IMR-90 (cell line): ENCODE measurements at regions not wholly inside any gene's neighbourhood (a gene's known extent, or its start where the extent isn't known, plus 50 kb on each side); places are given as distances from the start of the nearest gene placed in this dataset.

Experiments
- CHD1 ChIP-seq: IDR thresholded peaks from 2 replicates; pipeline ENCODE4 v1.6.1; 2012; ENCODE audit warnings: low read depth, low read length, improper control_type of control experiment
- POLR2A ChIP-seq: IDR thresholded peaks from 2 replicates; pipeline ENCODE4 v1.6.1; 2012; ENCODE audit warnings: mild to moderate bottlenecking, low read depth, low read length
- RAD21 ChIP-seq: IDR thresholded peaks from 2 replicates; pipeline ENCODE4 v1.6.1; 2012; ENCODE audit warnings: low read length, improper control_type of control experiment
- RCOR1 ChIP-seq: IDR thresholded peaks from 2 replicates; pipeline ENCODE4 v1.6.1; 2012; ENCODE audit warnings: mild to moderate bottlenecking, low read length, improper control_type of control experiment; ENCODE audit not compliant: insufficient replicate concordance
- TF ChIP-seq, protein P1 (sequence below): conservative IDR thresholded peaks from 2 replicates; pipeline ENCODE4 v1.5.1; 2012; ENCODE audit warnings: mild to moderate bottlenecking, low read depth, low read length, improper control_type of control experiment
- TF ChIP-seq, protein P2 (sequence below): fragments of 150-350 bp; IDR thresholded peaks from 2 replicates; pipeline ENCODE4 v1.6.1; 2017; ENCODE audit warnings: mild to moderate bottlenecking, antibody characterized with exemption, low read length, low read depth

DNA sequence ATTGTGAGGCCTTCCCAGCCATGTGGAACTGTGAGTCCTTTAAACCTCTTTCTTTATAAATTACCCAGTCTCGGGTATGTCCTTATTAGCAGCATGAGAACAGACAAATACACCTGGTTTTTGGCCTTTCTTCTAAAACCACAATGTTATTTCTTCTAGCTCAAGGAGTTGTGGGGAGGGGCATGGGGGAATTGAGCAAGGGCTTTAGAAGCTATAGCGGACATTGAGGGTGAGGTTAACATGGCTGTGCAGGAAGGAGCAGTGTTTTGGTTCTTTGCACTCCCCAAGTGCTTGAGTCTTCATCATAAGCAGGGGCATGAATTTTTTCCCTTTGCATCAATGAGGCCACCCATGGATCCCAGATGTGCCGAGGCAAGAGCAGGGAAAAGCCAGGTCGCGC, 86.8 kb downstream of the SPRING1 start:
- no peak for TF ChIP-seq POLR2A
- TF ChIP-seq RCOR1 = no peak
- TF ChIP-seq, protein P1, sequence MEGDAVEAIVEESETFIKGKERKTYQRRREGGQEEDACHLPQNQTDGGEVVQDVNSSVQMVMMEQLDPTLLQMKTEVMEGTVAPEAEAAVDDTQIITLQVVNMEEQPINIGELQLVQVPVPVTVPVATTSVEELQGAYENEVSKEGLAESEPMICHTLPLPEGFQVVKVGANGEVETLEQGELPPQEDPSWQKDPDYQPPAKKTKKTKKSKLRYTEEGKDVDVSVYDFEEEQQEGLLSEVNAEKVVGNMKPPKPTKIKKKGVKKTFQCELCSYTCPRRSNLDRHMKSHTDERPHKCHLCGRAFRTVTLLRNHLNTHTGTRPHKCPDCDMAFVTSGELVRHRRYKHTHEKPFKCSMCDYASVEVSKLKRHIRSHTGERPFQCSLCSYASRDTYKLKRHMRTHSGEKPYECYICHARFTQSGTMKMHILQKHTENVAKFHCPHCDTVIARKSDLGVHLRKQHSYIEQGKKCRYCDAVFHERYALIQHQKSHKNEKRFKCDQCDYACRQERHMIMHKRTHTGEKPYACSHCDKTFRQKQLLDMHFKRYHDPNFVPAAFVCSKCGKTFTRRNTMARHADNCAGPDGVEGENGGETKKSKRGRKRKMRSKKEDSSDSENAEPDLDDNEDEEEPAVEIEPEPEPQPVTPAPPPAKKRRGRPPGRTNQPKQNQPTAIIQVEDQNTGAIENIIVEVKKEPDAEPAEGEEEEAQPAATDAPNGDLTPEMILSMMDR = no peak
- TF ChIP-seq CHD1 = no peak
- TF ChIP-seq, protein P2, sequence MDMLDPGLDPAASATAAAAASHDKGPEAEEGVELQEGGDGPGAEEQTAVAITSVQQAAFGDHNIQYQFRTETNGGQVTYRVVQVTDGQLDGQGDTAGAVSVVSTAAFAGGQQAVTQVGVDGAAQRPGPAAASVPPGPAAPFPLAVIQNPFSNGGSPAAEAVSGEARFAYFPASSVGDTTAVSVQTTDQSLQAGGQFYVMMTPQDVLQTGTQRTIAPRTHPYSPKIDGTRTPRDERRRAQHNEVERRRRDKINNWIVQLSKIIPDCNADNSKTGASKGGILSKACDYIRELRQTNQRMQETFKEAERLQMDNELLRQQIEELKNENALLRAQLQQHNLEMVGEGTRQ = no peak
- no peak for TF ChIP-seq RAD21
